Activated B cell treated with CpG ODN at 0.5 μM for 24 hours (primary cell): ENCODE measurements at regions not wholly inside any gene's neighbourhood (a gene's known extent, or its start where the extent isn't known, plus 50 kb on each side); places are given as distances from the start of the nearest gene placed in this dataset.

Source experiments
- ATAC-seq: fragments of 200-7000 bp; cut with Tn5 transposase; one replicate; pipeline ENCODE4 v1.10.0; 2021; ENCODE audit warnings: low read depth, mild to moderate bottlenecking, moderate library complexity
- CTCF ChIA-PET: fragments of 350-600 bp; sonication (Branson Sonifier 250); formaldehyde crosslinking; loops from one replicate; lab custom pipeline; 2021; ENCODE audit warnings: antibody characterized with exemption; lab: Charles Lee
- POLR2A ChIA-PET: fragments of 350-600 bp; sonication (Branson Sonifier 250); formaldehyde crosslinking; loops from one replicate; lab custom pipeline; 2021; ENCODE audit warnings: antibody characterized with exemption; lab: Charles Lee
- DNase-seq: peaks from one replicate; pipeline ENCODE4 v3.0.0; 2022
- H3K27ac Mint-ChIP-seq: one replicate; pipeline ENCODE4 v1.8.0; 2020; ENCODE audit warnings: mixed read lengths
- H3K27me3 Mint-ChIP-seq: one replicate; pipeline ENCODE4 v1.8.0; 2021; ENCODE audit warnings: mixed read lengths
- H3K36me3 Mint-ChIP-seq: one replicate; pipeline ENCODE4 v1.8.0; 2021; ENCODE audit warnings: low read depth, mixed read lengths
- H3K4me1 Mint-ChIP-seq: one replicate; pipeline ENCODE4 v1.8.0; 2021; ENCODE audit warnings: mixed read lengths
- H3K4me3 Mint-ChIP-seq: one replicate; pipeline ENCODE4 v1.8.0; 2020; ENCODE audit warnings: mild to moderate bottlenecking, mixed read lengths
- H3K9me3 Mint-ChIP-seq: one replicate; pipeline ENCODE4 v1.8.0; 2020; ENCODE audit warnings: mixed read lengths
- CTCF ChIP-seq: fragments of 200-600 bp; IDR thresholded peaks from one replicate; pipeline ENCODE4 v1.8.0; 2022; ENCODE audit warnings: antibody characterized with exemption, mild to moderate bottlenecking
- intact Hi-C: fragments of 100-400 bp; cut with micrococcal nuclease; formaldehyde crosslinking; loops from one replicate; pipeline ENCODE4 v1.15.1; 2024

GRCh38 chr16:51540259-51540658 is 389.2 kb upstream of the SALL1 start:
- no peak for TF ChIP-seq CTCF
- ATAC-seq (no peak), DNase-seq (no peak)
- no peaks in the 10 kb centered on the region for H3K36me3 Mint-ChIP-seq
- no peak overlapping the region for H3K4me3 Mint-ChIP-seq
- no peak overlapping the region for H3K27ac Mint-ChIP-seq
- no peaks in the 10 kb centered on the region for H3K27me3 Mint-ChIP-seq
- ChIA-PET CTCF (no interaction called here), POLR2A (no interaction called here)
- H3K4me1 Mint-ChIP-seq = no peaks in the 10 kb centered on the region
- intact Hi-C loops = no loop called here
- H3K9me3 Mint-ChIP-seq = peaks cover 2% of the 10 kb centered on the region

GRCh38 chr16:51538707-51539498 is 387.8 kb upstream of the SALL1 start:
- no peak overlapping the region for H3K4me3 Mint-ChIP-seq
- H3K9me3 Mint-ChIP-seq = peaks cover 2% of the 10 kb centered on the region
- POLR2A ChIA-PET = no interaction called here
- intact Hi-C loops = no loop called here
- ATAC-seq = no peak
- no peak for TF ChIP-seq CTCF
- no peaks in the 10 kb centered on the region for H3K27me3 Mint-ChIP-seq
- no peak for DNase-seq
- H3K36me3 Mint-ChIP-seq = no peaks in the 10 kb centered on the region
- CTCF ChIA-PET = interaction anchor here (0.5 kb wide), 1 partner anchor 653 kb away, joined by 3 read pairs; no protein-coding TSS in a partner anchor
- H3K27ac Mint-ChIP-seq = no peak overlapping the region
- no peaks in the 10 kb centered on the region for H3K4me1 Mint-ChIP-seq

- ATAC-seq = no peak
- ChIA-PET POLR2A (no interaction called here), CTCF (no interaction called here)
Observed at GRCh38 chr16:51535591-51535990, 384.5 kb upstream of the SALL1 start.

GRCh38 chr16:51532551-51532950 is 381.5 kb upstream of the SALL1 start:
- POLR2A ChIA-PET = no interaction called here
- no peak for ATAC-seq
- H3K27ac Mint-ChIP-seq = no peak overlapping the region
- TF ChIP-seq CTCF = no peak
- DNase-seq = no peak
- H3K27me3 Mint-ChIP-seq = no peaks in the 10 kb centered on the region
- H3K4me3 Mint-ChIP-seq = no peak overlapping the region
- CTCF ChIA-PET = no interaction called here
- H3K36me3 Mint-ChIP-seq = no peaks in the 10 kb centered on the region
- H3K9me3 Mint-ChIP-seq = peaks cover 2% of the 10 kb centered on the region
- H3K4me1 Mint-ChIP-seq = no peaks in the 10 kb centered on the region
- intact Hi-C loops = no loop called here

More at GRCh38 chr16:51535591-51535990, 384.5 kb upstream of the SALL1 start:
- intact Hi-C loops = no loop called here
- Mint-ChIP-seq H3K27ac (no peak overlapping the region), H3K4me1 (no peaks in the 10 kb centered on the region), H3K36me3 (no peaks in the 10 kb centered on the region), H3K27me3 (no peaks in the 10 kb centered on the region), H3K9me3 (peaks cover 2% of the 10 kb centered on the region), H3K4me3 (no peak overlapping the region)
- TF ChIP-seq CTCF = no peak
- DNase-seq = no peak

- no peaks in the 10 kb centered on the region for H3K27me3 Mint-ChIP-seq
- DNase-seq (no peak), ATAC-seq (no peak)
- no peak for TF ChIP-seq CTCF
- intact Hi-C loops = no loop called here
- no peaks in the 10 kb centered on the region for H3K4me1 Mint-ChIP-seq
- POLR2A ChIA-PET = no interaction called here
- no peak overlapping the region for H3K4me3 Mint-ChIP-seq
- H3K36me3 Mint-ChIP-seq = no peaks in the 10 kb centered on the region
- CTCF ChIA-PET = no interaction called here
- H3K9me3 Mint-ChIP-seq = peaks cover 2% of the 10 kb centered on the region
- H3K27ac Mint-ChIP-seq = no peak overlapping the region
Observed at GRCh38 chr16:51531271-51531670, 380.2 kb upstream of the SALL1 start.
